OCI-LY1 (cell line): ENCODE measurements at regions not wholly inside any gene's neighbourhood (a gene's known extent, or its start where the extent isn't known, plus 50 kb on each side); places are given as distances from the start of the nearest gene placed in this dataset.

Experiments used
- H2AFZ ChIP-seq: fragments of 200-600 bp; sonication (generic), shearing (Covaris generic); 2 replicates; pipeline ENCODE4 v1.6.0; 2014; ENCODE audit warnings: antibody characterized with exemption, mild to moderate bottlenecking, low read length
- H3F3A ChIP-seq: fragments of 200-600 bp; sonication (generic), shearing (Covaris generic); 2 replicates; pipeline ENCODE4 v1.6.0; 2014; ENCODE audit warnings: mild to moderate bottlenecking, antibody characterized with exemption, low read length, moderate library complexity; ENCODE audit not compliant: insufficient read depth
- H3K27ac ChIP-seq: fragments of 200-600 bp; sonication (generic); 2 replicates; pipeline ENCODE4 v1.5.1; 2014; ENCODE audit warnings: low read length, mixed run types, mild to moderate bottlenecking, low read depth; ENCODE audit not compliant: poor library complexity, severe bottlenecking
- H3K27me3 ChIP-seq: fragments of 200-600 bp; sonication (generic); 2 replicates; pipeline ENCODE4 v1.6.0; 2014; ENCODE audit warnings: antibody characterized with exemption, mild to moderate bottlenecking, low read length, moderate library complexity; ENCODE audit not compliant: insufficient read depth
- H3K36me3 ChIP-seq: fragments of 200-600 bp; sonication (generic); 2 replicates; pipeline ENCODE4 v1.6.1; 2014; ENCODE audit warnings: mild to moderate bottlenecking, antibody characterized with exemption, low read length, moderate library complexity, mixed read lengths; ENCODE audit not compliant: insufficient read depth
- H3K4me1 ChIP-seq: fragments of 200-600 bp; sonication (generic); 2 replicates; pipeline ENCODE4 v1.5.1; 2014; ENCODE audit warnings: mild to moderate bottlenecking, low read length, moderate library complexity; ENCODE audit not compliant: insufficient read depth, severe bottlenecking
- H3K4me2 ChIP-seq: fragments of 200-600 bp; sonication (generic), shearing (Covaris generic); 2 replicates; pipeline ENCODE4 v1.6.1; 2014; ENCODE audit warnings: low read length
- H3K4me3 ChIP-seq: fragments of 200-600 bp; sonication (generic); 2 replicates; pipeline ENCODE4 v1.5.1; 2014; ENCODE audit warnings: low read length, low read depth, mild to moderate bottlenecking, mixed read lengths; ENCODE audit not compliant: poor library complexity, severe bottlenecking
- H3K79me2 ChIP-seq: fragments of 200-600 bp; shearing (Covaris generic); 2 replicates; pipeline ENCODE4 v1.6.1; 2016; ENCODE audit warnings: mixed run types, low read length, mixed read lengths; ENCODE audit not compliant: insufficient read depth
- H3K9ac ChIP-seq: fragments of 200-600 bp; sonication (generic), shearing (Covaris generic); 2 replicates; pipeline ENCODE4 v1.6.1; 2014; ENCODE audit warnings: mild to moderate bottlenecking, low read length, mixed read lengths
- H3K9me2 ChIP-seq: fragments of 200-600 bp; sonication (generic), shearing (Covaris generic); 2 replicates; pipeline ENCODE4 v1.6.1; 2014; ENCODE audit warnings: low read depth, mild to moderate bottlenecking, low read length, mixed read lengths
- H3K9me3 ChIP-seq: fragments of 200-600 bp; shearing (Covaris generic); 2 replicates; pipeline ENCODE4 v1.6.1; 2014; ENCODE audit warnings: low read length, mixed read lengths
- H4K20me1 ChIP-seq: fragments of 200-600 bp; sonication (generic), shearing (Covaris generic); 2 replicates; pipeline ENCODE4 v1.6.0; 2016; ENCODE audit warnings: mild to moderate bottlenecking, low read length; ENCODE audit not compliant: insufficient read depth
- CTCF ChIP-seq: fragments of 200-600 bp; sonication (generic), shearing (Covaris generic); IDR thresholded peaks from 2 replicates; pipeline ENCODE4 v1.5.1; 2017; ENCODE audit warnings: mild to moderate bottlenecking, antibody characterized with exemption, low read length, moderate library complexity, mixed read lengths
- EZH2 ChIP-seq: fragments of 200-600 bp; sonication (generic), shearing (Covaris generic); IDR thresholded peaks from 2 replicates; pipeline ENCODE4 v1.8.0; 2017; ENCODE audit warnings: borderline replicate concordance, mixed run types, mild to moderate bottlenecking, antibody characterized with exemption, low read length, moderate library complexity, mixed read lengths

GRCh38 chr7:21370283-21370982 is 57.5 kb upstream of the SP4 start:
- Histone ChIP-seq H4K20me1 (no peaks in the 10 kb centered on the region), H3K4me1 (no peaks in the 10 kb centered on the region), H3K9me2 (no peaks in the 10 kb centered on the region), H3K27ac (no peak overlapping the region), H3K36me3 (no peaks in the 10 kb centered on the region), H3K4me3 (no peak overlapping the region), H3K9me3 (no peaks in the 10 kb centered on the region), H3K9ac (no peak overlapping the region), H2AFZ (no peak overlapping the region; the same call in 1 of the 2 replicates), H3F3A (no peaks in the 10 kb centered on the region), H3K79me2 (no peaks in the 10 kb centered on the region), H3K27me3 (no peaks in the 10 kb centered on the region), H3K4me2 (no peak overlapping the region)
- TF ChIP-seq CTCF: no peak
- TF ChIP-seq EZH2: no peak

- H3K9me2 ChIP-seq: no peaks in the 10 kb centered on the region
- no peaks in the 10 kb centered on the region for H3K36me3 ChIP-seq
- no peak overlapping the region for H3K4me2 ChIP-seq
- no peaks in the 10 kb centered on the region for H3K79me2 ChIP-seq
- TF ChIP-seq EZH2: no peak
- no peak for TF ChIP-seq CTCF
- H3K9me3 ChIP-seq: no peaks in the 10 kb centered on the region
- H3K27ac ChIP-seq: no peak overlapping the region
- H2AFZ ChIP-seq: no peak overlapping the region
- no peaks in the 10 kb centered on the region for H3F3A ChIP-seq
- H3K27me3 ChIP-seq: no peaks in the 10 kb centered on the region
- H3K9ac ChIP-seq: no peak overlapping the region
- no peak overlapping the region for H3K4me3 ChIP-seq
- H3K4me1 ChIP-seq: no peaks in the 10 kb centered on the region
- no peaks in the 10 kb centered on the region for H4K20me1 ChIP-seq
These were observed 56.5 kb upstream of the SP4 start for GRCh38 chr7:21371360-21371759.

- Histone ChIP-seq H2AFZ (no peak overlapping the region), H4K20me1 (no peaks in the 10 kb centered on the region), H3K9me2 (no peaks in the 10 kb centered on the region), H3K9ac (no peak overlapping the region), H3K79me2 (no peaks in the 10 kb centered on the region), H3K4me1 (no peaks in the 10 kb centered on the region), H3K4me3 (no peak overlapping the region), H3F3A (no peaks in the 10 kb centered on the region), H3K36me3 (no peaks in the 10 kb centered on the region), H3K27ac (no peak overlapping the region), H3K9me3 (no peaks in the 10 kb centered on the region; the same call in 1 of the 2 replicates), H3K4me2 (no peak overlapping the region), H3K27me3 (no peaks in the 10 kb centered on the region)
- TF ChIP-seq EZH2 (no peak), CTCF (no peak)
These were observed 54.9 kb upstream of the SP4 start for GRCh38 chr7:21373031-21373430.
